Cardiac muscle cell (in vitro differentiated cells and primary cell): ENCODE measurements at regions not wholly inside any gene's neighbourhood (a gene's known extent, or its start where the extent isn't known, plus 50 kb on each side); places are given as distances from the start of the nearest gene placed in this dataset.

Source experiments
- DNase-seq, 2 donors: peaks; one replicate each; pipeline versions ENCODE4 v3.0.0 to v3.0.0-alpha.2; 2010 to 2017; ENCODE audit warnings: low read depth in 1 of 2, low spot score in 1 of 2
- H3K27ac ChIP-seq: fragments of 200-600 bp; sonication (generic); 2 replicates; pipeline ENCODE4 v1.5.1; 2016
- H3K27me3 ChIP-seq: fragments of 200-600 bp; sonication (generic); 2 replicates; pipeline ENCODE4 v1.6.0; 2016; ENCODE audit warnings: control low read depth
- H3K36me3 ChIP-seq: fragments of 200-600 bp; sonication (generic); 2 replicates; pipeline ENCODE4 v1.5.1; 2016; ENCODE audit warnings: control low read depth
- H3K4me1 ChIP-seq: fragments of 200-600 bp; sonication (generic); 2 replicates; pipeline ENCODE4 v1.8.1; 2017; ENCODE audit warnings: low read depth, mild to moderate bottlenecking, mixed run types
- H3K4me3 ChIP-seq: fragments of 200-600 bp; sonication (generic); 2 replicates; pipeline ENCODE4 v1.5.1; 2016; ENCODE audit warnings: mild to moderate bottlenecking
- H3K9me3 ChIP-seq: fragments of 200-600 bp; sonication (generic); 2 replicates; pipeline ENCODE4 v1.5.1; 2017; ENCODE audit warnings: low read depth, mild to moderate bottlenecking, control low read depth
- TF ChIP-seq, protein P1 (sequence below): IDR thresholded peaks from 2 replicates; pipeline ENCODE4 v1.5.1; 2012; ENCODE audit warnings: low read depth, mild to moderate bottlenecking, low read length

DNA sequence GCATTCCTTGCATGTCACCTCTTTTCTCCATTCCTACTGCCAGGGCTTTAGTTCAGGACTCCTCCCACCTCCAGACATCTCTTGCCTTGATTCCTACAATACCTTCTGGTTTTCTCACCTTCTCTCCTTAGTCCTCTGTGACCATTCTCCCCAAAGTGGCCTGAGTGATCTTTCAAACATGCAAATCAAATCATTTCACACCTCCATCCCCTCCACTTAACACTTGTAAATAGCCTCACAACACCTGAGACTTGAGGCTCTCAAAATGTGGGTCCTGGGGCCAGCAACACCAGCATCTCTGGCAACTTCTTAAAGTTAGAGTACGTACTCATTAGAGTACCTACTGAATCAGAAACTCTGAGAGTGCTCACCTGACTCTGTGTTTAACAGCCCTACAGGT lies 68.4 kb downstream of the RTL9 start:
- Histone ChIP-seq H3K27ac (no peak overlapping the region), H3K9me3 (no peaks in the 10 kb centered on the region), H3K4me1 (no peaks in the 10 kb centered on the region), H3K4me3 (no peak overlapping the region), H3K27me3 (no peaks in the 10 kb centered on the region), H3K36me3 (no peaks in the 10 kb centered on the region)
- no peak for DNase-seq
- TF ChIP-seq, protein P1, sequence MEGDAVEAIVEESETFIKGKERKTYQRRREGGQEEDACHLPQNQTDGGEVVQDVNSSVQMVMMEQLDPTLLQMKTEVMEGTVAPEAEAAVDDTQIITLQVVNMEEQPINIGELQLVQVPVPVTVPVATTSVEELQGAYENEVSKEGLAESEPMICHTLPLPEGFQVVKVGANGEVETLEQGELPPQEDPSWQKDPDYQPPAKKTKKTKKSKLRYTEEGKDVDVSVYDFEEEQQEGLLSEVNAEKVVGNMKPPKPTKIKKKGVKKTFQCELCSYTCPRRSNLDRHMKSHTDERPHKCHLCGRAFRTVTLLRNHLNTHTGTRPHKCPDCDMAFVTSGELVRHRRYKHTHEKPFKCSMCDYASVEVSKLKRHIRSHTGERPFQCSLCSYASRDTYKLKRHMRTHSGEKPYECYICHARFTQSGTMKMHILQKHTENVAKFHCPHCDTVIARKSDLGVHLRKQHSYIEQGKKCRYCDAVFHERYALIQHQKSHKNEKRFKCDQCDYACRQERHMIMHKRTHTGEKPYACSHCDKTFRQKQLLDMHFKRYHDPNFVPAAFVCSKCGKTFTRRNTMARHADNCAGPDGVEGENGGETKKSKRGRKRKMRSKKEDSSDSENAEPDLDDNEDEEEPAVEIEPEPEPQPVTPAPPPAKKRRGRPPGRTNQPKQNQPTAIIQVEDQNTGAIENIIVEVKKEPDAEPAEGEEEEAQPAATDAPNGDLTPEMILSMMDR: no peak

DNA sequence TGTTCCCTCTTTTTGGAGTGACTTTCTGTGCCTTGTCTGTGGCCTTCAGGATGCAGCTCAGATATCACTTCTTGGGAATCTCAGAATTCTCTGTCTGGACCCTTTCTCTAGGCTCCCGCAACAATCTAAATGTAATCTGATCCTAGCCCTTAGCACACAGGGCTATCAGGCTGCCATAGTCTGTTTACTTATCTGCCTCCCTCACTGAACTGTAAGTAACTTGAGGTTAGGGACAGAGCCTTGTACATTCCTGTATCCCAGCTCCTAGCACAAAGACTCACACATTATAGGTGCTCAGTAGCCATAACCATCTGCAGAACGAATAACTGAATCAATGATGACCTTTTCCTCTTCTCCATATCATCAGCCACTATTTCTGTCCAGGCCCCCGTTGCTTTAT lies 69.5 kb downstream of the RTL9 start:
- DNase-seq: no peak
- Histone ChIP-seq H3K36me3 (no peaks in the 10 kb centered on the region), H3K27me3 (no peaks in the 10 kb centered on the region), H3K4me1 (peaks cover 6% of the 10 kb centered on the region), H3K4me3 (no peak overlapping the region), H3K27ac (no peak overlapping the region), H3K9me3 (no peaks in the 10 kb centered on the region)
- TF ChIP-seq, protein P1: no peak

DNA sequence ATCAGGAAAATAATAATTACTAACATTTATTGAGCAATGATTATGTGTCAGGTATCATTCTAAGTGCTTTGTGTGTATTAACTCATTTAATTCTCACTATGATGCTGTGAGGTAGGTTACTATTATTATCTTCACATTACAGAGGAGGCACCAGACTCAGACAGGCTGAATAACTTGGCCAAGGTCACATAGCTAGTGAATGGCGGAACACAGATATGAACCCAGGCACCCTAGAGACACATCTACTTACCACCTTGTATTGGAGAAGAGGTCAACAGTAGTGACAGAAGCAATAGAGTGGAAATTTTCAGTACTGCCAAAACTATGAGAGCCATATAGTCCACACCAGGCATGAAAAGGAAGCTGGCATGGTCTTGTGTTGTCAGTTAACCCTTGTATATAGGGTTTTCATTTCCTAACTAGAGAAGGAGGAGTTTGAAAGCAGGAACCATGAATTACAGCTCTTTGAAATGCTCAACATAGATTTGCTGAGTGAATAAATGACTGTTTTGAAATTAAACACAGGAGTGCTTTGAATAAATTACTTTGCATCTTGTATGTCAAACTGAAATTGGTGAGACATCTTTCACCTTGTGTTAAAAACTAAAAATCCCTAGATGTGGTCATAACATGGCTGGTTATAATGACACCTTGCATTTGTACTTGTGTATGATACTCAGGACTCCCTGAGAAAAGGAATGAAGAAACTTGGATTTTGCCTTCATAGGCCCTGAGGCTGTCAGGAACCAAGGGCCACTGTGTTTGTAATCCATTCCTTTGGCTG lies 71.8 kb downstream of the RTL9 start:
- H3K27ac ChIP-seq: no peak overlapping the region

DNA sequence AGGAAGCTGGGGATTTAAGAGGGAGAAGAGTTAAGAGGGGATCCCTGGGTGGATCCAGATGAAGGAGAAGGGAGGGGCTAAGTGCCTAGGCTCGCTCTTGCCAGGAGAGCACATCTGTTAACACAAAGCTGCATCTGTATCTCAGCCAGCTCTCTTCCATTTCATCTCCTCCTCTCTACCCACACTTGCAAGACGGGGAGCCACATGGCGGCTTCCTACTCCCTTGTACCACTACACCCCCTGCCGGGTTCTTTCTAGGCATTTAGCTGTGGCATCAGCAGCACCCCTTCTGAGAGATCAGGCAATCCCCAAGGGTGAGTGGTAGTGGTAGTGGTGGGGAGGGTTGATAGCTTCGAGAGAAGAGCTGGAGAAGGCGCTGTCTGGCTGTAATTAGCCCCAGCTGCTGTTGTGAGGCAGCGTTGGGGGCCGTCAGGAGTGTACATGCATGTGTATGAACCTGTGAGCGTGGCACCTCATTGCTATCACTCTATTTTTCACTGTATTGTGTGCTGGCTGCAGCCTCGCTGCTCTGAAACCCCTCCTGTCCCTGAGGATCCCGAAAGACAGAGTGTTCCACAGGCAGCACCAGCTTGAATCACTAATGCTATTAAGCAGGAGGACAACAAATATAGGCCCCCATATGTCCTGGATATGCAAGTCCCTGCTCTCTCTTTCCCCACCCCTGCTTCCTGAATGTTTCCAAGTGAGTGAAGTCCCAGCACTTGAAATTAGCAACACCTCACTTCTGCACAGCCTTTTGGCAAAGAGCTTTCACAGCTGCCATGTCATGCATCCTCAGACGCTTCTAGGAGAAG lies 73.7 kb downstream of the RTL9 start:
- no peaks in the 10 kb centered on the region for H3K36me3 ChIP-seq
- no peak for DNase-seq

More for the DNA sequence above, 71.8 kb downstream of the RTL9 start:
- TF ChIP-seq, protein P1: no peak
- Histone ChIP-seq H3K27me3 (no peaks in the 10 kb centered on the region), H3K36me3 (no peaks in the 10 kb centered on the region), H3K9me3 (no peaks in the 10 kb centered on the region), H3K4me1 (peaks cover 6% of the 10 kb centered on the region), H3K4me3 (no peak overlapping the region)
- DNase-seq: no peak

DNA sequence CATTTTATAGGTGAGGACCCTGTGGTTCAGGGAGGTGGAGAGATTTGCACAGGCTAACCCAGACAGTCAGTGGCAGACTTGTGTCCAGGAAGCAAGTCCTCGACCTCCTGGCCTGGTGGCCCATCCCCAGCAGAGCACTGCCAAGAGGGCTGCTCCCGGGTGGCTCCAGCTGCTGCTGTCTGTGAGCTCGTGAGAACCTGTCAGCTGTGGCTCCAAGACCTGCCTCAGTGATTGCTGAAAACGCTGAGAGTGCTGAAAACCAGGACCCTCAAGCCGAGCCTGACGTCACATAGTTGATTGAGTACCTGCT lies 74.2 kb downstream of the RTL9 start:
- no peaks in the 10 kb centered on the region for H3K36me3 ChIP-seq
- no peaks in the 10 kb centered on the region for H3K9me3 ChIP-seq
- peak overlapping the region; percentile 12 for H3K27ac ChIP-seq
- TF ChIP-seq, protein P1: no peak
- peak in 1 of 2 donors; percentile 66 for DNase-seq
- H3K4me3 ChIP-seq: no peak overlapping the region
- peaks cover 9% of the 10 kb centered on the region for H3K4me1 ChIP-seq
- H3K27me3 ChIP-seq: peaks cover 1% of the 10 kb centered on the region

More for the DNA sequence above, 73.7 kb downstream of the RTL9 start:
- H3K9me3 ChIP-seq: no peaks in the 10 kb centered on the region
- H3K27me3 ChIP-seq: no peaks in the 10 kb centered on the region
- peaks cover 9% of the 10 kb centered on the region for H3K4me1 ChIP-seq
- H3K27ac ChIP-seq: peak overlapping the region; percentile 12
- TF ChIP-seq, protein P1: no peak
- no peak overlapping the region for H3K4me3 ChIP-seq
